ENCODE measurements at regions not wholly inside any gene's neighbourhood (a gene's known extent, or its start where the extent isn't known, plus 50 kb on each side); places are given as distances from the start of the nearest gene placed in this dataset.
"Not testable (repeated sequence)": the region's sequence is repeated elsewhere in the genome, so short reads cannot be mapped to it uniquely, and the experiment has no call there.

GRCh38 chr7:156324201-156324600 is 316.4 kb upstream of the RNF32 start:
- no peaks in the 10 kb centered on the region for H3K36me3 ChIP-seq (ENCODE audit: low read depth)
- H3K27ac ChIP-seq (ENCODE audit: poor library complexity, severe bottlenecking): no peak overlapping the region
- peaks cover 3% of the 10 kb centered on the region for H3K9me3 ChIP-seq (ENCODE audit: severe bottlenecking)
- DNase-seq (ENCODE audit: low spot score): no peak
- H3K27me3 ChIP-seq (ENCODE audit: insufficient read depth, poor library complexity, severe bottlenecking): no peaks in the 10 kb centered on the region
- TF ChIP-seq CTCF (IDR thresholded peaks at IDR 0.05; ENCODE audit: poor library complexity, severe bottlenecking): no peak
- ATAC-seq (ENCODE audit: low read depth): no peak
- H3K4me1 ChIP-seq (ENCODE audit: insufficient read depth, poor library complexity, severe bottlenecking): no peaks in the 10 kb centered on the region
- no peak overlapping the region for H3K4me3 ChIP-seq (ENCODE audit: severe bottlenecking)

GRCh38 chr7:156321430-156321829 is 319.1 kb upstream of the RNF32 start:
- not testable (repeated sequence) for ATAC-seq (ENCODE audit: low read depth); H3K27ac ChIP-seq (ENCODE audit: poor library complexity, severe bottlenecking); DNase-seq (ENCODE audit: low spot score); H3K4me1 ChIP-seq (ENCODE audit: insufficient read depth, poor library complexity, severe bottlenecking); H3K36me3 ChIP-seq (ENCODE audit: low read depth); H3K4me3 ChIP-seq (ENCODE audit: severe bottlenecking); H3K27me3 ChIP-seq (ENCODE audit: insufficient read depth, poor library complexity, severe bottlenecking); H3K9me3 ChIP-seq (ENCODE audit: severe bottlenecking)

- TF ChIP-seq CTCF (IDR thresholded peaks at IDR 0.05; ENCODE audit: poor library complexity, severe bottlenecking): no peak
- H3K9me3 ChIP-seq (ENCODE audit: severe bottlenecking): no peaks in the 10 kb centered on the region
- H3K36me3 ChIP-seq (ENCODE audit: low read depth): no peaks in the 10 kb centered on the region
- no peaks in the 10 kb centered on the region for H3K4me1 ChIP-seq (ENCODE audit: insufficient read depth, poor library complexity, severe bottlenecking)
- no peak overlapping the region for H3K4me3 ChIP-seq (ENCODE audit: severe bottlenecking)
- DNase-seq (ENCODE audit: low spot score): no peak
- no peak for ATAC-seq (ENCODE audit: low read depth)
- H3K27ac ChIP-seq (ENCODE audit: poor library complexity, severe bottlenecking): no peak overlapping the region
- H3K27me3 ChIP-seq (ENCODE audit: insufficient read depth, poor library complexity, severe bottlenecking): no peaks in the 10 kb centered on the region
These were observed 321.6 kb upstream of the RNF32 start for GRCh38 chr7:156318926-156319325.

- Histone ChIP-seq H3K4me1 (ENCODE audit: insufficient read depth, poor library complexity, severe bottlenecking) (no peaks in the 10 kb centered on the region), H3K27me3 (ENCODE audit: insufficient read depth, poor library complexity, severe bottlenecking) (no peaks in the 10 kb centered on the region), H3K9me3 (ENCODE audit: severe bottlenecking) (no peaks in the 10 kb centered on the region), H3K4me3 (ENCODE audit: severe bottlenecking) (no peak overlapping the region), H3K36me3 (ENCODE audit: low read depth) (no peaks in the 10 kb centered on the region), H3K27ac (ENCODE audit: poor library complexity, severe bottlenecking) (no peak overlapping the region)
- DNase-seq (ENCODE audit: low spot score): no peak
- no peak for ATAC-seq (ENCODE audit: low read depth)
- no peak for TF ChIP-seq CTCF (IDR thresholded peaks at IDR 0.05; ENCODE audit: poor library complexity, severe bottlenecking)
These were observed 322.1 kb upstream of the RNF32 start for GRCh38 chr7:156318426-156318825.

GRCh38 chr7:156309016-156309620 is 331.5 kb upstream of the RNF32 start:
- TF ChIP-seq CTCF (IDR thresholded peaks at IDR 0.05; ENCODE audit: poor library complexity, severe bottlenecking): no peak
- ATAC-seq (ENCODE audit: low read depth) (no peak), DNase-seq (ENCODE audit: low spot score) (no peak)
- no peaks in the 10 kb centered on the region for H3K27me3 ChIP-seq (ENCODE audit: insufficient read depth, poor library complexity, severe bottlenecking)
- H3K4me1 ChIP-seq (ENCODE audit: insufficient read depth, poor library complexity, severe bottlenecking): no peaks in the 10 kb centered on the region
- H3K36me3 ChIP-seq (ENCODE audit: low read depth): no peaks in the 10 kb centered on the region
- H3K27ac ChIP-seq (ENCODE audit: poor library complexity, severe bottlenecking): no peak overlapping the region
- H3K4me3 ChIP-seq (ENCODE audit: severe bottlenecking): no peak overlapping the region
- no peaks in the 10 kb centered on the region for H3K9me3 ChIP-seq (ENCODE audit: severe bottlenecking)

Data from RWPE2 (cell line).